Limb (tissue), 2 donors: ENCODE measurements at regions not wholly inside any gene's neighbourhood (a gene's known extent, or its start where the extent isn't known, plus 50 kb on each side); places are given as distances from the start of the nearest gene placed in this dataset.

Experiments used
- DNase-seq, 2 donors: peaks; one replicate each; pipeline ENCODE4 v3.0.0-alpha.2; 2016; ENCODE audit errors: extremely low spot score in 2 of 2

- no peak for DNase-seq
These were observed 1507.1 kb upstream of the PCDH7 start for GRCh38 chr4:29213020-29213419.

DNA sequence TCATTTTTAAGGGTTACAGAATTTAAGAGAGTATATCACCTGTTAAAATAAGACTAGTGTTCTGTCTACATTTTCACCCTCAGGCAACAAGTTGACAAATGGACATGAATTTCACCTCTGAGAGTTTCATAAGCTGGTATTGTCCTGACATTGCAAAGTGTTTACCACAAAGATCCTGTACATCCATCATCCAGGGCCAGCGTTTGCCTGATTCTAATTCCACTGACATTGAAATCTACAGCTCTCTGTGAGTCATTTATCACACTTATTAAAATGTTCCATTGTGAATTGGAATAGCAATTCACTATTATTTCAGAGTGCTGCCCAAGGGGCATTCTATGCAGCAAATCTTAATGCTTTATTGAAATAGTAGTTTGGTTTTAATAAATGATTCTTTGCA lies 1499.4 kb upstream of the PCDH7 start:
- no peak for DNase-seq

DNA sequence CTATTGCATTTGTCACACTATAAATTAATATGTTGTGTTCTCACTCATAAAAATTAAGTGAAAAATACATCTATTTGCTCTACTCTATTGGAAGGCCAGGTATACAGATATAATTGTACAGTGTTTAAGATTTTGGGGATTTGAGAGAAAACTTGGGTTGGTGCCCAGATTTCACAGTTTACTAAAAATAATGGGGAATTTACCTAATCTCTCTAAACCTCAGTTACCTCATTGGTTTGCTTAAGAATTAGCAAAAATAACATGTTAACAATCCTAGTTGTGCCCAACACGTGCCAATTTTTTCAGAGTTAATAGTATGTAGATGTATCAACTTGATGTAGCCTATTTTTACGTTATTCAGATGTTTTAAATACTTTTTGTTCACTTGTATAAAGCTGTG lies 1495.3 kb upstream of the PCDH7 start:
- no peak for DNase-seq

DNA sequence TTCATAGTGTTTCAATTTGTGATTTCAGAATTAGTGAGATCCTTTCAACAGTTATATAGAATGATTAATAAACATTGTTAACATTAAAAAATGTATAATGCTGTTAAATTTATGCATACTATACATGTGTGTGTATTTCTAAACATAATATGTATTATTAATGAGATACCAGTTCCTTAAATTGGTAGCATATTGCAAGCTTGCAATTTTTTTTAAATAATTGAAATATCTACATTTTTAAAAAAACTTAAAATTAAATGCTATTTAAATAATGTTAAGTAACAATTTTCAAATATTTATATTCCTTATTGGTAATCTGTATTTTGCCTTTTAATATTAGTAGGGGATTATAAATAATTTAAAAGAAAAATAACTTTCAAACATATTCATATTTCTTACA lies 1479.5 kb upstream of the PCDH7 start:
- DNase-seq: no peak

DNA sequence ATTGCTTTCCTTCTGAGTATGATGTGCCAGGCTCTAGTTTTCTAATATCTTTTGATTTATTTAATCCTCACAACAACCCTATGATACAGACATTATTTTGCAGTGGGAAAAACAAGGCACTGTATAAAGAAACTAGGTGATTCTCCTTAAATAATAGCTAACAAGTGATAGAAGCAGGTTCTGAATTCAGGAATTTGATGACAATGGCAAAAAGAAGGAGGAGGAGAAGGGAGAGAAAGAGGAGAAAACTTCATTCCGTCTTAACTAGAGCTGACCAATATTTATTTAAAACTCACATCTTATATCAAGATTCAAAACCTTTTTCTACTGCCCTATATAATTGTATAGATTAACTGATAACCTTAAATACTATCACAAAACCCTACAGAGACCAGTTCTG lies 1477.1 kb upstream of the PCDH7 start:
- no peak for DNase-seq

DNA sequence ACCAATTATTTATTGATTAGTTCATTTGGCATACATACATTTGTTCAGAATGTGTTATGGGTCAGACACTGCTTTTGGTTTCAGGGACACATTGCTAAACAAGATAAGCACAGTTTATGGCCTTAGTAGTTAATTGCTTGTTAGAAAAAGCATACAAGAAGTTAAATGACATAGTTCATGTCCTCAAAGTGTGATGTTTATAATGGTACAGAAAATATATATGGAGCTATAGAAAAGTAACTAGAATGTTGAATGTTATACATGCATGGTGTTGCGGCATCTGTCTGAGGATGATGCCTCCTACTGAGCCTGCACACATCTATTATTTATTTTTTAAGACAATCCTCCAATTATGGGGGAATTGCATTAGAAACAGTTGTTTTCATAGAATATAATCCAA lies 1476.3 kb upstream of the PCDH7 start:
- no peak for DNase-seq

- no peak for DNase-seq
These were observed 1460.6 kb upstream of the PCDH7 start for GRCh38 chr4:29259556-29259955.

GRCh38 chr4:29262986-29263385 lies 1457.2 kb upstream of the PCDH7 start:
- DNase-seq: no peak

DNA sequence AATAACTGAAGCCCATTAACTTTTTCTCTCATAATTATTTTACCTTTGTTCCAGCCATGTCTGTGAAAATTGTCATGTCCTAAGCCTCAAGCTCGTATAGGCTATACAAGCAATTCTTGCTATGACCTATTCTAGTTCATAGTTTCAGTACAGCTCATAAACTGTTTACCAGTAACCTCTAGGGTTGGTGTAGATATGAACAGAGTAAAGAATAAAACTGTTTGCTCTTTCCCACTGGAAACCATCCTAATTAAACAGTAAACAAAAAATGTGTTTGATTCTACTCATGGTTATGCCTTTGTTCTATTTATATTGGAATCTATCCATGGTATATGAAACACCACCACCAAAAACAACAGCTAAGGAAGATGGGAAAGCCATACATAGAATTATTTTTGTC lies 1444.0 kb upstream of the PCDH7 start:
- no peak for DNase-seq

- no peak for DNase-seq
These were observed 1442.8 kb upstream of the PCDH7 start for GRCh38 chr4:29277381-29277780.

GRCh38 chr4:29278585-29278984 lies 1441.6 kb upstream of the PCDH7 start:
- no peak for DNase-seq

- DNase-seq: no peak
These were observed 1431.1 kb upstream of the PCDH7 start for GRCh38 chr4:29289118-29289517.

- no peak for DNase-seq
These were observed 1424.9 kb upstream of the PCDH7 start for GRCh38 chr4:29295280-29295679.

GRCh38 chr4:29304595-29304994 lies 1415.6 kb upstream of the PCDH7 start:
- DNase-seq: no peak

GRCh38 chr4:29307256-29307655 lies 1412.9 kb upstream of the PCDH7 start:
- no peak for DNase-seq

DNA sequence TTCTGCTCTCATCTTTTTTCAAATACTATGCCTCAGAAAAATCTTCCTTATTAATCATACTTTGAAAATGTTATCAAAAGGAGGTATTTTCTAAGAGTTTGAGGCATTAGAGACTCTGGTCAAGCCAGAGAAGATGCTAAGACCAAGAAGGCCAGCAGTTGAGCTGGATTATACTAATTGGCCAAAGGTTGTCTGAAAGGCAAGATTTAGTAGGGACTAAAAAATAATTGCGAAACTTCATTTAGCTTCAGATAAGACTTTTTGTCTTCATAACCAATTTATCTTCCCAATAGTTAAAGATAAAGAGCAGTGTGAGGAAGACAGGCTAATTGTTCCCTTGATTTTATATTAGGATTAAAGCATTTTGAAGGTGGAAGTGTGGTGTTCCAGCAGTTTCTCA lies 1412.4 kb upstream of the PCDH7 start:
- no peak for DNase-seq

DNA sequence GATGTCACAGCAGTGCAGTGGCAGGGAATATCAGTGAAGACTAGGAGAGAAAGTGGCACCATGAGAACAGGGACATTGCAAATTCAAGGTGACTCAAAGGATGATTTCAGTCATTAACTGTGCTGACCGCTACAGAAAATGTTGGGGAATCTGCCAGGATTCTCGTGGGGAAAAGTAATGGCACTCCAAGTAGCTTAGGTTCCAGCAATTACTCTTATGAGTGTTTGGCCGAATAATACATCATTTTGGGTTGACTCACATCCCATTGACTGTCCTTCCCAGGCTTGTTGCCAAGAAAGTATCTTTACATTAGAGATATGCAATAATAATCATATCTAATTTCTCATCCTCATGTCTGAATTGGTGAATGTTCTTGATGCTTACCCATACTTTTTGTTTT lies 1411.1 kb upstream of the PCDH7 start:
- DNase-seq: no peak

- DNase-seq: no peak
These were observed 1409.9 kb upstream of the PCDH7 start for GRCh38 chr4:29310252-29310651.

DNA sequence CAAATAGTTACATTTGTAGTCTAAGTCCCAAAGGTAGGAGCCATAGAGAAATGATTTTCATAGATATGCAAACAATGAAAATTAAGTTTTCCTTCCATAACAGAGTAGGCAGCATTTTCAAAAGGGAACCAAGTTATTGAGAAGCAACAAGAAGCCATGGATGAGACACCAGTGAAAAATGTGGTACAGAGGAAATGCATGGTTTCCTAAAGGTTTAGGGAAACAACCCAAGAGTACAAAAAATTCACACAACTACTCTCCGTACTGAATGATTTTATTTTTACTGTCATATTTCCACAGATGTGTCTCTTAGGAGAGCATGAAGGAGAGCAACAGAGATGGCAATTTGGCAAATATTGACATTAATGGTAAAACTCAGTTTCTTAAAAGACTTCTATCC lies 1408.9 kb upstream of the PCDH7 start:
- DNase-seq: no peak

DNA sequence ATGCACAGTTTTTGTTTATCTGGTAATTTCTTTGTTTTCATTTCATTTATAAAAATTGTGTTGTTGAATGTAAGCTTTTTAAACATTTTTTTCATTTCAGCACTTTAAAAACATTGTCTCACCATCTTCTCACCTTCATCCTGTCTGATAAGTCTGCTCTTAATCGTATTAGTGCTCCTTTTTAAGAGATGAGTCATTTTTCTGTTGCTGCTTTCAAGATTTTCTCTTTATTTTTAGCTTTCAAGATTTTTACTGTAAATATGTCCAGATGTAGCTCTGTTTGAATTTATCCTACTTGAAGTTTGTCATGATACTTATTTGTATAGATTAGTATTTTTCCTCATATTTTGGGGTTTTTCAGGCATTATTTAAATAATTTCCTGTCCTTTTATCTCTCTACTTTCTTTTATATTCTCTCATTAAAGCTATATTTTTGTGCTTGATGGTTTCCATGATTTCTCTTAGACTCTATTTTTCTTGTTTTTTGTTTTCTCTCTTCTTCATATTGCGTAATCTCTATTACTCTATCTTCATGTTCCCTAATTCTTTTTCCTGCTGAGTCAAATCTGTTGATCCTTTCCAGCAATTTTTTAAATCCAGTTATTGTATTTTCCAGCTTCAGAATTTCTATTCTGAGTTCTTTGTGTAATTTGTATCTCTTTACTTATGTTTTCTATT lies 1400.4 kb upstream of the PCDH7 start:
- no peak for DNase-seq

DNA sequence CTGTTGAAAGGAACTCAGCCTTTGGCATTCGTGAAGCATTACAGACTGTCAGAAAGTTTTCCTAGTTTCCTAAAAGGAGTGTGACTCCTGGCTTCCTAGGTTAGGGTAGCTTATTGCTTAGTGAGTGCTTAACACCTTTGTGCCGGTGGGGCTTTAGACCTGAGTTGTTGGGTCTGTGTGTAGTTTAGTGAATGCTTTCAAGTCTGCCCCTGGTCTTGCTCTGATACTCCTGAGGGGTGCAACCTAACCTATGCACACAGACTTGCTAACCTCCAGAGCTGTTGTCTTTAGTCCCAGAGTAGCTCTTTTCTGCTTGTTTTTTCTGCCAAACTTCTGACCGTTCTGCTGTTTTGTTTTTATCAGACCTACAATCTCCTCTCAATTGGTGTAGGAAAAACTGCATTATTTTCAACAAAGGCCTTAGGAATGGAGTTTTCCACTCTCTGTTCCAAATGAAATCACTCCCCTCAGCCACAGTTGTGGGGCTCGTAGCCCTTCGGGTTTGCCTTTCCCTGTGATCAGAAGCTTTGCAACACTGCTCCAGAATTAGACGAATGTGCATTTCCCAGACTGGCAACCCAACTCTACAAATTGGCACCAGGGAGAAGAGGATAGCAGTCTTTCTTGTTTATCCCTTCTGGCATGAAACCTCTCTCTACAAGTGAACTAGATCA lies 1399.1 kb upstream of the PCDH7 start:
- no peak for DNase-seq

- DNase-seq: no peak
These were observed 1394.2 kb upstream of the PCDH7 start for GRCh38 chr4:29326004-29326403.

GRCh38 chr4:29326816-29327215 lies 1393.4 kb upstream of the PCDH7 start:
- DNase-seq: no peak

DNA sequence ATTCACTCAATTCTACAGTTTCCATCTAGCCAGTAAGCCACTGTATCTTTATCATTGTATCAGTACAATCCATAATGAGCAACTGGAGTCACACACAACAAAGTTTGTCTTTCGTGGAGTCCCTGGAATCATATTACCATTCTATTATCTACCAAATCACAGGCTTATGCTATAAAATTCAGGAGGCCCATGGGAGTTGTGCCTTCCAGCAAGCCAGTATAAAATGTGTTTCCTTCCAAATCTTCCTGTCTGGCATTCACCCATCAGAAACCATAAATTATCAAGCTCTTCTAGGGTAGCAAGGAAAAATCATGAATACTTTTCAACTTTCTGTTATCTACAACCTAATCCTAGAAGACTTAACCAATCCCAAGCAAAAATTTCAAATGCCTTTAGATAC lies 1383.3 kb upstream of the PCDH7 start:
- DNase-seq: no peak
